A673 (cell line): ENCODE measurements at regions not wholly inside any gene's neighbourhood (a gene's known extent, or its start where the extent isn't known, plus 50 kb on each side); places are given as distances from the start of the nearest gene placed in this dataset.

Experiments
- BruUV-seq: library from RNA; stranded (reverse); fragments of 400-500 nt; replicated peaks from 2 replicates; lab custom pipeline; 2021; lab: Mats Ljungman, UMichigan
- CTCF ChIA-PET: fragments of 300-600 bp; sonication (Branson Sonifier 250); formaldehyde crosslinking; loops from one replicate; lab custom pipeline; 2022; ENCODE audit warnings: antibody characterized with exemption; lab: Charles Lee
- POLR2A ChIA-PET: fragments of 300-600 bp; sonication (Branson Sonifier 250); formaldehyde crosslinking; loops from one replicate; lab custom pipeline; 2022; ENCODE audit warnings: antibody characterized with exemption; ENCODE audit not compliant: low non-redundant PET; lab: Charles Lee
- DNase-seq: peaks from one replicate; pipeline ENCODE4 v3.0.0-alpha.2; 2015; ENCODE audit warnings: low spot score
- H3K27ac ChIP-seq: fragments of 200-600 bp; sonication (generic); 2 replicates; pipeline ENCODE4 v1.5.1; 2016; ENCODE audit warnings: mixed run types, low read depth, mild to moderate bottlenecking, mixed read lengths, antibody characterized with exemption, low read length; ENCODE audit not compliant: poor library complexity, severe bottlenecking
- H3K27me3 ChIP-seq: fragments of 200-600 bp; sonication (generic); replicated peaks from 2 replicates; pipeline ENCODE4 v1.6.1; 2017; ENCODE audit warnings: mixed run types, low read depth, mild to moderate bottlenecking, mixed read lengths, antibody characterized with exemption, low read length; ENCODE audit not compliant: insufficient read depth, poor library complexity
- H3K36me3 ChIP-seq: fragments of 200-600 bp; sonication (generic); 2 replicates; pipeline ENCODE4 v1.6.1; 2016; ENCODE audit warnings: mixed run types, mild to moderate bottlenecking, mixed read lengths, antibody characterized with exemption, low read length; ENCODE audit not compliant: insufficient read depth, poor library complexity, severe bottlenecking
- H3K4me1 ChIP-seq: fragments of 200-600 bp; sonication (generic); 2 replicates; pipeline ENCODE4 v1.6.1; 2017; ENCODE audit warnings: mixed run types, mild to moderate bottlenecking, mixed read lengths, antibody characterized with exemption, low read length; ENCODE audit not compliant: insufficient read depth, poor library complexity, severe bottlenecking
- H3K4me3 ChIP-seq: fragments of 200-600 bp; sonication (generic); 2 replicates; pipeline ENCODE4 v1.5.1; 2016; ENCODE audit warnings: low read depth, mixed run types, mild to moderate bottlenecking, mixed read lengths, low read length; ENCODE audit not compliant: poor library complexity, severe bottlenecking
- H3K9me3 ChIP-seq: fragments of 200-600 bp; sonication (generic); 2 replicates; pipeline ENCODE4 v1.6.1; 2016; ENCODE audit warnings: mixed run types, low read depth, mild to moderate bottlenecking, mixed read lengths, antibody characterized with exemption, low read length; ENCODE audit not compliant: poor library complexity, severe bottlenecking
- EZH2 ChIP-seq: fragments of 200-600 bp; sonication (generic); IDR thresholded peaks from 2 replicates; pipeline ENCODE4 v1.6.1; 2017; ENCODE audit warnings: borderline replicate concordance, low read depth, mild to moderate bottlenecking, mixed read lengths, antibody characterized with exemption, low read length; ENCODE audit not compliant: poor library complexity, severe bottlenecking
- intact Hi-C: fragments of 100-400 bp; cut with micrococcal nuclease; formaldehyde crosslinking; loops from one replicate; pipeline ENCODE4 v1.10.0; 2022; ENCODE audit not compliant: unreplicated experiment
- TF ChIP-seq, protein P1 (sequence below): fragments of 300-800, 200-600 bp; sonication (generic); conservative IDR thresholded peaks from 2 replicates; pipeline ENCODE4 v1.5.1; 2017; ENCODE audit warnings: low read depth, mild to moderate bottlenecking, antibody characterized with exemption, low read length, moderate library complexity, mixed read lengths

DNA sequence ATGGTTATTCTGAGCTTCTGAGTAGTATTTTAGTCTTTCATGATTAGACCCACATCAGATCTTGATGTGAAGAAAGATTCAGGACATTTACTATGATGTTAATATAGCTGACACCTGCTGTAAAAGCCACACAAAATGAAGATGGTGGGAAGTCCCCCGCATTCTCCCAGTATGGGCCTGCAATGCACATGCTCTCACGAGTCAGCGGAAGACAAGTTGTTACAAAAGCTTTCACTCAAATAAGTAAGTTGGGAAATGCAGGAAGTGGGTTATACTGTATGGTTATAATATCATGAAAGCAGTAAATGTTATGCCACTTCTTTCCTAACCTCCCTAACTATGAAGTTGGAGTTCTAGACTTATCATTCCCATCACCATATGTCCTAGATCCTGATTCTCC is 171.9 kb downstream of the KLF5 start:
- POLR2A ChIA-PET: no interaction called here

DNA sequence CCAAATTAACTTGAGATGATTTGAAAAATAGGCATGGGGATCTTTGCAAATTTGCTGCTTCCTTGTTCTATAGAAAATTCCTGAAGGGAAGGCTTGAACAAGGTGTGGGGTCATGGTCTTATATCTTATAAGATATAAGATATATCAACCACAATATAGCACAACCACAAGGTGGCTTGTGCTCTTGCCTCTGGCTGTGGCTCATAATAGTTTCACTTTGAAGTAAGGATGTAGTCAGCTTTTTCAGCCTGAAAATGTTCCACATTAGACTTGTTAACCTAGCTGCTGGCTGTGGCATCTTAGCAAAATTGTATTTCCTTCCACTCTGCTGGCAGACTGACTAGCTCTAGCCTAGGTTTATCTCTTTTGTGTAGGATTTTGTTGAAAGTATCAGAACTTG is 169.7 kb downstream of the KLF5 start:
- intact Hi-C loops: no loop called here
- H3K36me3 ChIP-seq: no peaks in the 10 kb centered on the region
- H3K27me3 ChIP-seq: no peaks in the 10 kb centered on the region
- no peak overlapping the region for H3K27ac ChIP-seq
- no peaks in the 10 kb centered on the region for H3K4me1 ChIP-seq
- no peak overlapping the region for H3K4me3 ChIP-seq
- DNase-seq: peak; percentile 5
- BruUV-seq: no TSS peak
- no peak for TF ChIP-seq EZH2
- TF ChIP-seq, protein P1, sequence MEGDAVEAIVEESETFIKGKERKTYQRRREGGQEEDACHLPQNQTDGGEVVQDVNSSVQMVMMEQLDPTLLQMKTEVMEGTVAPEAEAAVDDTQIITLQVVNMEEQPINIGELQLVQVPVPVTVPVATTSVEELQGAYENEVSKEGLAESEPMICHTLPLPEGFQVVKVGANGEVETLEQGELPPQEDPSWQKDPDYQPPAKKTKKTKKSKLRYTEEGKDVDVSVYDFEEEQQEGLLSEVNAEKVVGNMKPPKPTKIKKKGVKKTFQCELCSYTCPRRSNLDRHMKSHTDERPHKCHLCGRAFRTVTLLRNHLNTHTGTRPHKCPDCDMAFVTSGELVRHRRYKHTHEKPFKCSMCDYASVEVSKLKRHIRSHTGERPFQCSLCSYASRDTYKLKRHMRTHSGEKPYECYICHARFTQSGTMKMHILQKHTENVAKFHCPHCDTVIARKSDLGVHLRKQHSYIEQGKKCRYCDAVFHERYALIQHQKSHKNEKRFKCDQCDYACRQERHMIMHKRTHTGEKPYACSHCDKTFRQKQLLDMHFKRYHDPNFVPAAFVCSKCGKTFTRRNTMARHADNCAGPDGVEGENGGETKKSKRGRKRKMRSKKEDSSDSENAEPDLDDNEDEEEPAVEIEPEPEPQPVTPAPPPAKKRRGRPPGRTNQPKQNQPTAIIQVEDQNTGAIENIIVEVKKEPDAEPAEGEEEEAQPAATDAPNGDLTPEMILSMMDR: peak; percentile 20; the same call in 1 of the 2 replicates
- ChIA-PET CTCF (no interaction called here), POLR2A (no interaction called here)
- no peaks in the 10 kb centered on the region for H3K9me3 ChIP-seq

More for the DNA sequence above, 171.9 kb downstream of the KLF5 start:
- no peaks in the 10 kb centered on the region for H3K36me3 ChIP-seq
- TF ChIP-seq EZH2: no peak
- TF ChIP-seq, protein P1: no peak
- H3K9me3 ChIP-seq: no peaks in the 10 kb centered on the region
- no TSS peak for BruUV-seq
- DNase-seq: no peak
- H3K4me3 ChIP-seq: no peak overlapping the region
- intact Hi-C loops: no loop called here
- peaks cover 3% of the 10 kb centered on the region for H3K4me1 ChIP-seq
- H3K27me3 ChIP-seq: no peaks in the 10 kb centered on the region
- CTCF ChIA-PET: no interaction called here
- no peak overlapping the region for H3K27ac ChIP-seq

DNA sequence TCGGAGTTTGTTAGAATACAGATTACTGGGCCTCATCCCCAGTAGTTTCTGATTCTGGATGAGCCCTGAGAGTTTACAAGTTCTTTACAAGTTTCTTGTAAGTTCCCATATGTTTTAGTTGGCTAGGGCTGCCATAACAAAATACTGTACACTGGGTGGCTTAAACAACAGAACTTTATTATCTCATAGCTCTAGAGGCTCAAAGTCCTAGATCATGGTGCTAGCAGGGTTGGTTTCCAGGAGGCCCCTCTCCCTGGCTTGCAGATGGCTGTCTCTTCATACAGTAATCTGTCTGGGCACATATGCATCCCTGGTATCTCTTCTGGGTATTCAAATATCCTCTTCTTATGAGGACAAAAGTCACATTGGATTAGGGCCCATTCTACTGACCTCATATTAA is 167.2 kb downstream of the KLF5 start:
- no TSS peak for BruUV-seq
- Histone ChIP-seq H3K27ac (no peak overlapping the region), H3K4me1 (no peaks in the 10 kb centered on the region), H3K9me3 (no peaks in the 10 kb centered on the region), H3K36me3 (no peaks in the 10 kb centered on the region), H3K4me3 (no peak overlapping the region), H3K27me3 (no peaks in the 10 kb centered on the region)
- intact Hi-C loops: no loop called here
- TF ChIP-seq EZH2: no peak
- TF ChIP-seq, protein P1: no peak
- CTCF ChIA-PET: no interaction called here
- no peak for DNase-seq
- POLR2A ChIA-PET: no interaction called here
